ENCODE measurements at regions not wholly inside any gene's neighbourhood (a gene's known extent, or its start where the extent isn't known, plus 50 kb on each side); places are given as distances from the start of the nearest gene placed in this dataset.

- ChIA-PET RAD21 (ENCODE audit: unreplicated experiment) (no interaction called here), SMC1A (ENCODE audit: uncharacterized antibody, unreplicated experiment) (interaction anchor here (0.6 to 0.7 kb wide), 2 partner anchors 93 to 838 kb away, joined by 3 read pairs; no protein-coding TSS in a partner anchor), CTCF (no interaction called here), POLR2A (interaction anchor here (0.7 kb wide), 1 partner anchor 768 kb away, joined by 5 read pairs; no protein-coding TSS in a partner anchor)
- intact Hi-C loops (cut with micrococcal nuclease; ENCODE audit: unreplicated experiment) (no loop called here), in situ Hi-C loops (cut with MboI) (no loop called here)
- Histone ChIP-seq H3K4me1 (ENCODE audit: control insufficient read depth, insufficient read depth, low read length) (no peaks in the 10 kb centered on the region), H3K4me3 (no peak overlapping the region), H3K79me2 (ENCODE audit: control insufficient read depth, insufficient read depth, low read length) (no peaks in the 10 kb centered on the region), H3K27me3 (replicated peaks in 1 of 2; ENCODE audit: control insufficient read depth in 2 of 2, insufficient read depth in 2 of 2, low read length in 1 of 2) (no peaks in the 10 kb centered on the region), H4K20me1 (ENCODE audit: control insufficient read depth, insufficient read depth) (no peaks in the 10 kb centered on the region), H3K9me3 (replicated peaks; ENCODE audit: control insufficient read depth, insufficient read depth, low read length) (no peaks in the 10 kb centered on the region), H3K4me2 (ENCODE audit: control insufficient read depth, insufficient read depth) (no peak overlapping the region), H3K36me3 (ENCODE audit: control insufficient read depth in 2 of 2, insufficient read depth in 2 of 2, low read length in 1 of 2) (no peaks in the 10 kb centered on the region), H3K9ac (ENCODE audit: control insufficient read depth, insufficient read depth, low read length) (no peak overlapping the region), H3K27ac (ENCODE audit: control insufficient read depth, insufficient read depth) (no peak overlapping the region), H2AFZ (ENCODE audit: control insufficient read depth, low read depth, low read length) (no peak overlapping the region)
- WGBS (ENCODE audit: insufficient coverage, insufficient replicate concordance, low lambda C conversion rate, missing lambda C conversion rate), result 23% methylated on average over 2 of the region's 2 CpGs
- BruUV-seq (replicated peaks), result no TSS peak
- FAIRE-seq (no peak), DNase-seq (ENCODE audit: low read depth, low spot score) (no peak), ATAC-seq (no peak)
- no peak for TF ChIP-seq HDGF (IDR thresholded peaks at IDR 0.05)
- TF ChIP-seq IRF4 (IDR thresholded peaks at IDR 0.05; ENCODE audit: low read depth, low read length), result no peak
These were observed 894.7 kb downstream of the ADGRL2 start for GRCh38 chr1:82695443-82695842.

- H3K9ac ChIP-seq (ENCODE audit: control insufficient read depth, insufficient read depth, low read length), result no peak overlapping the region
- no peaks in the 10 kb centered on the region for H4K20me1 ChIP-seq (ENCODE audit: control insufficient read depth, insufficient read depth)
- no peak overlapping the region for H3K27ac ChIP-seq (ENCODE audit: control insufficient read depth, insufficient read depth)
- BruUV-seq (replicated peaks), result no TSS peak
- H2AFZ ChIP-seq (ENCODE audit: control insufficient read depth, low read depth, low read length), result no peak overlapping the region
- intact Hi-C loops (cut with micrococcal nuclease; ENCODE audit: unreplicated experiment), result no loop called here
- no peaks in the 10 kb centered on the region for H3K9me3 ChIP-seq (replicated peaks; ENCODE audit: control insufficient read depth, insufficient read depth, low read length)
- H3K36me3 ChIP-seq (ENCODE audit: control insufficient read depth in 2 of 2, insufficient read depth in 2 of 2, low read length in 1 of 2), result no peaks in the 10 kb centered on the region
- ChIA-PET CTCF (no interaction called here), SMC1A (ENCODE audit: uncharacterized antibody, unreplicated experiment) (no interaction called here), POLR2A (no interaction called here), RAD21 (ENCODE audit: unreplicated experiment) (no interaction called here)
- no peak for FAIRE-seq
- ATAC-seq, result no peak
- in situ Hi-C loops (cut with MboI), result no loop called here
- 0% methylated on average over 1 of the region's 1 CpG for WGBS (ENCODE audit: insufficient coverage, insufficient replicate concordance, low lambda C conversion rate, missing lambda C conversion rate)
- H3K79me2 ChIP-seq (ENCODE audit: control insufficient read depth, insufficient read depth, low read length), result no peaks in the 10 kb centered on the region
- no peak for DNase-seq (ENCODE audit: low read depth, low spot score)
- no peak overlapping the region for H3K4me2 ChIP-seq (ENCODE audit: control insufficient read depth, insufficient read depth)
- no peaks in the 10 kb centered on the region for H3K27me3 ChIP-seq (replicated peaks in 1 of 2; ENCODE audit: control insufficient read depth in 2 of 2, insufficient read depth in 2 of 2, low read length in 1 of 2)
- H3K4me1 ChIP-seq (ENCODE audit: control insufficient read depth, insufficient read depth, low read length), result no peaks in the 10 kb centered on the region
- H3K4me3 ChIP-seq, result no peak overlapping the region
- TF ChIP-seq E2F4 (IDR thresholded peaks at IDR 0.05; ENCODE audit: low read depth, low read length) (no peak), TCF3 (IDR thresholded peaks at IDR 0.05; ENCODE audit: borderline replicate concordance, insufficient read depth, low read depth, low read length) (no peak), ETV6 (conservative IDR thresholded peaks at IDR 0.05 in 1 of 2, IDR thresholded peaks at IDR 0.05 in 1 of 2; ENCODE audit: borderline replicate concordance in 1 of 2, low read depth in 1 of 2) (no peak), CBFB (IDR thresholded peaks at IDR 0.05; ENCODE audit: low read depth) (no peak), PBX3 (IDR thresholded peaks at IDR 0.05; ENCODE audit: insufficient replicate concordance, low read depth, low read length) (no peak), NR2C2 (IDR thresholded peaks at IDR 0.05; ENCODE audit: borderline replicate concordance, control insufficient read depth, insufficient read length, low read depth) (no peak), EGR1 (IDR thresholded peaks at IDR 0.05; ENCODE audit: borderline replicate concordance in 1 of 2, low read depth in 2 of 2, low read length in 2 of 2) (no peak), CREB1 (IDR thresholded peaks at IDR 0.05; ENCODE audit: low read depth) (no peak), KDM1A (IDR thresholded peaks at IDR 0.05; ENCODE audit: borderline replicate concordance) (no peak), DPF2 (IDR thresholded peaks at IDR 0.05) (no peak), GATAD2B (conservative IDR thresholded peaks at IDR 0.05; ENCODE audit: low read depth) (no peak), BCLAF1 (IDR thresholded peaks at IDR 0.05) (no peak)
These were observed 889.7 kb downstream of the ADGRL2 start for GRCh38 chr1:82690411-82690810.
